ENCODE measurements at regions not wholly inside any gene's neighbourhood (a gene's known extent, or its start where the extent isn't known, plus 50 kb on each side); places are given as distances from the start of the nearest gene placed in this dataset.
"Not testable (repeated sequence)": the region's sequence is repeated elsewhere in the genome, so short reads cannot be mapped to it uniquely, and the experiment has no call there.

DNA sequence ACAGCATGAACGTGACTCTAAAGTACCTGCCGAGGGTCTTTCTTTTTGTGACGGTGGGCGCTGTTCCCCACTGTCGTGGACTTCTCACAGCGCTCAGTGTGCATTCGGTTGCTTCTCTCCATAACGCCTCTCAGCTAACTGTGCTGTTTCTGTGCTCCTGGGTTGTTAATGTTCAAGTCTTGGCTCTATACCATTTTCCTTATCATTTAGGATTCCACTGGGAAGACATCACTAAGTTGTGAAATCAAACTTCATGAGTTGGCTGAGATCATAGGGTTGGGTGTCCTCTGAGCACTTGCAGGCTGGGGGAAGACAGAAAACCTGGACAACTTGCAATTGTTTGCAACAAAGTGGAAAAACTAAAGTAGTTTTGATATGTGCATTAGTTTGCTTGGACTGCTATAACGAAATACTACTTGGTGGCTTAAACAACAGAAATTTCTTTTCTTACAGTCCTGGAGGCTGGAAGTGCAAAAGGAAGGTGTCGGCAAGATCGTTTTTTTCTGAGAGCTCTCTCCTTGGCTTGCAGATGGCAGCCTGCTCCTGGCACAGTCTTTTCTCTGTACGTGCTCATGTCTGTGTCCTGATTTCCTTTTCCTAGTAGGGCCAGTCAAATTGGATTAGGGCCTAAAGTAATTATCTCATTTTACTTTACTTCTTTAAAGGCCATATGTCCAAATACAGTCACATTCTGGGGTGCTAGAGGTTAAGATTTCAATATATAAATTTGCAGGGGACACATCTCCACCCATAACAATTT, 270.0 kb upstream of the PLGLB2 start:
- TF ChIP-seq POLR2A, POLR2AphosphoS5 (IDR thresholded peaks at IDR 0.05): not testable (repeated sequence)
- TF ChIP-seq, protein P1, sequence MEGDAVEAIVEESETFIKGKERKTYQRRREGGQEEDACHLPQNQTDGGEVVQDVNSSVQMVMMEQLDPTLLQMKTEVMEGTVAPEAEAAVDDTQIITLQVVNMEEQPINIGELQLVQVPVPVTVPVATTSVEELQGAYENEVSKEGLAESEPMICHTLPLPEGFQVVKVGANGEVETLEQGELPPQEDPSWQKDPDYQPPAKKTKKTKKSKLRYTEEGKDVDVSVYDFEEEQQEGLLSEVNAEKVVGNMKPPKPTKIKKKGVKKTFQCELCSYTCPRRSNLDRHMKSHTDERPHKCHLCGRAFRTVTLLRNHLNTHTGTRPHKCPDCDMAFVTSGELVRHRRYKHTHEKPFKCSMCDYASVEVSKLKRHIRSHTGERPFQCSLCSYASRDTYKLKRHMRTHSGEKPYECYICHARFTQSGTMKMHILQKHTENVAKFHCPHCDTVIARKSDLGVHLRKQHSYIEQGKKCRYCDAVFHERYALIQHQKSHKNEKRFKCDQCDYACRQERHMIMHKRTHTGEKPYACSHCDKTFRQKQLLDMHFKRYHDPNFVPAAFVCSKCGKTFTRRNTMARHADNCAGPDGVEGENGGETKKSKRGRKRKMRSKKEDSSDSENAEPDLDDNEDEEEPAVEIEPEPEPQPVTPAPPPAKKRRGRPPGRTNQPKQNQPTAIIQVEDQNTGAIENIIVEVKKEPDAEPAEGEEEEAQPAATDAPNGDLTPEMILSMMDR (IDR thresholded peaks at IDR 0.05) = not testable (repeated sequence)
